ENCODE measurements at regions not wholly inside any gene's neighbourhood (a gene's known extent, or its start where the extent isn't known, plus 50 kb on each side); places are given as distances from the start of the nearest gene placed in this dataset.
"Not testable (repeated sequence)": the region's sequence is repeated elsewhere in the genome, so short reads cannot be mapped to it uniquely, and the experiment has no call there.

- intact Hi-C loops (cut with micrococcal nuclease; ENCODE audit: unreplicated experiment); in situ Hi-C loops (cut with HindIII; ENCODE audit: low pct_unique_long_range_greater_than_20kb, low sequenced_read_pairs); H3K27ac ChIP-seq (ENCODE audit: low read length); H3K27me3 ChIP-seq (ENCODE audit: control insufficient read depth, insufficient read depth, low read length); H3K9me3 ChIP-seq (ENCODE audit: control insufficient read depth, insufficient read depth, low read depth, low read length); POLR2A ChIA-PET; ATAC-seq; BruUV-seq (replicated peaks); H3K4me3 ChIP-seq (ENCODE audit: low read depth in 2 of 2, low read length in 2 of 2); H3K4me1 ChIP-seq (ENCODE audit: control insufficient read depth, insufficient read depth, low read length); H3K36me3 ChIP-seq (ENCODE audit: control insufficient read depth, insufficient read depth, low read length); DNase-seq (ENCODE audit: low read depth, low spot score); CTCF ChIA-PET: not testable (repeated sequence)
Measured at GRCh38 chrX:89658662-89659061, 263.0 kb upstream of the TGIF2LX start.

- intact Hi-C loops (cut with micrococcal nuclease; ENCODE audit: unreplicated experiment); H3K36me3 ChIP-seq (ENCODE audit: control insufficient read depth, insufficient read depth, low read length); H3K9me3 ChIP-seq (ENCODE audit: control insufficient read depth, insufficient read depth, low read depth, low read length); POLR2A ChIA-PET; in situ Hi-C loops (cut with HindIII; ENCODE audit: low pct_unique_long_range_greater_than_20kb, low sequenced_read_pairs); ATAC-seq; DNase-seq (ENCODE audit: low read depth, low spot score); CTCF ChIA-PET; H3K4me3 ChIP-seq (ENCODE audit: low read depth in 2 of 2, low read length in 2 of 2); H3K4me1 ChIP-seq (ENCODE audit: control insufficient read depth, insufficient read depth, low read length); H3K27ac ChIP-seq (ENCODE audit: low read length); BruUV-seq (replicated peaks); H3K27me3 ChIP-seq (ENCODE audit: control insufficient read depth, insufficient read depth, low read length): not testable (repeated sequence)
Measured at GRCh38 chrX:89706481-89706880, 215.2 kb upstream of the TGIF2LX start.

GRCh38 chrX:89707363-89707927 lies 214.3 kb upstream of the TGIF2LX start:
- H3K4me3 ChIP-seq (ENCODE audit: low read depth in 2 of 2, low read length in 2 of 2); H3K27me3 ChIP-seq (ENCODE audit: control insufficient read depth, insufficient read depth, low read length); H3K27ac ChIP-seq (ENCODE audit: low read length); intact Hi-C loops (cut with micrococcal nuclease; ENCODE audit: unreplicated experiment); ATAC-seq; in situ Hi-C loops (cut with HindIII; ENCODE audit: low pct_unique_long_range_greater_than_20kb, low sequenced_read_pairs); H3K9me3 ChIP-seq (ENCODE audit: control insufficient read depth, insufficient read depth, low read depth, low read length); DNase-seq (ENCODE audit: low read depth, low spot score); CTCF ChIA-PET; POLR2A ChIA-PET; BruUV-seq (replicated peaks); H3K4me1 ChIP-seq (ENCODE audit: control insufficient read depth, insufficient read depth, low read length); H3K36me3 ChIP-seq (ENCODE audit: control insufficient read depth, insufficient read depth, low read length): not testable (repeated sequence)

GRCh38 chrX:89734367-89734766 lies 187.3 kb upstream of the TGIF2LX start:
- DNase-seq (ENCODE audit: low read depth, low spot score); intact Hi-C loops (cut with micrococcal nuclease; ENCODE audit: unreplicated experiment); POLR2A ChIA-PET; H3K9me3 ChIP-seq (ENCODE audit: control insufficient read depth, insufficient read depth, low read depth, low read length); H3K36me3 ChIP-seq (ENCODE audit: control insufficient read depth, insufficient read depth, low read length); ATAC-seq; CTCF ChIA-PET; H3K27ac ChIP-seq (ENCODE audit: low read length); H3K4me1 ChIP-seq (ENCODE audit: control insufficient read depth, insufficient read depth, low read length); BruUV-seq (replicated peaks); in situ Hi-C loops (cut with HindIII; ENCODE audit: low pct_unique_long_range_greater_than_20kb, low sequenced_read_pairs); H3K27me3 ChIP-seq (ENCODE audit: control insufficient read depth, insufficient read depth, low read length); H3K4me3 ChIP-seq (ENCODE audit: low read depth in 2 of 2, low read length in 2 of 2): not testable (repeated sequence)

GRCh38 chrX:89756466-89756865 lies 165.2 kb upstream of the TGIF2LX start:
- H3K27me3 ChIP-seq (ENCODE audit: control insufficient read depth, insufficient read depth, low read length); in situ Hi-C loops (cut with HindIII; ENCODE audit: low pct_unique_long_range_greater_than_20kb, low sequenced_read_pairs); DNase-seq (ENCODE audit: low read depth, low spot score); H3K36me3 ChIP-seq (ENCODE audit: control insufficient read depth, insufficient read depth, low read length); POLR2A ChIA-PET; intact Hi-C loops (cut with micrococcal nuclease; ENCODE audit: unreplicated experiment); H3K4me3 ChIP-seq (ENCODE audit: low read depth in 2 of 2, low read length in 2 of 2); H3K27ac ChIP-seq (ENCODE audit: low read length); H3K4me1 ChIP-seq (ENCODE audit: control insufficient read depth, insufficient read depth, low read length); CTCF ChIA-PET; ATAC-seq; BruUV-seq (replicated peaks); H3K9me3 ChIP-seq (ENCODE audit: control insufficient read depth, insufficient read depth, low read depth, low read length): not testable (repeated sequence)
